HG03064 (cell line): ENCODE measurements at regions not wholly inside any gene's neighbourhood (a gene's known extent, or its start where the extent isn't known, plus 50 kb on each side); places are given as distances from the start of the nearest gene placed in this dataset.

Source experiments
- ATAC-seq: cut with Tn5 transposase; IDR thresholded peaks from one replicate; pipeline ENCODE4 v1.9.1; 2021; ENCODE audit warnings: low read depth; ENCODE audit not compliant: unreplicated experiment

GRCh38 chr5:110064603-110065268 is 375.0 kb downstream of the MAN2A1 start:
- ATAC-seq: no peak

- ATAC-seq: no peak
These were observed 381.1 kb downstream of the MAN2A1 start for GRCh38 chr5:110070836-110071235.

DNA sequence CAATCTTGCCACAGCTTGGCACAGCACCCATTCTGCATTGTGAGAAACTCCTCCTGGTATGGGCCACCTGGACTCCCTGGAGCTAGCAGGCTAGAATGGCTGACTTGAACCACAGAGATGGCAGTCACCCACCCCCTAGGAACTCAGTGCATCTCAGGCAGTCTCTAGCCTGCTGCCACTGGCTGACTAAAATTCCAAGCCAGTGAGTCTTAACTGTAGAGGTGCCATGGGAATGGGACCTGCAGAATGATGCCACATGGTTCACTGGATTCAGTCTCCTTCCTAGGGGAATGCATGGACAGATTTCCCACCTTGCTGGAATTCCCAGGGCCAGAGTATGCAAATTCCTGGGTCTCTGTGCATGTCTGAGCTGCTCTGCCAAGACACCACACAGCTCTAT is 382.9 kb downstream of the MAN2A1 start:
- ATAC-seq: no peak

DNA sequence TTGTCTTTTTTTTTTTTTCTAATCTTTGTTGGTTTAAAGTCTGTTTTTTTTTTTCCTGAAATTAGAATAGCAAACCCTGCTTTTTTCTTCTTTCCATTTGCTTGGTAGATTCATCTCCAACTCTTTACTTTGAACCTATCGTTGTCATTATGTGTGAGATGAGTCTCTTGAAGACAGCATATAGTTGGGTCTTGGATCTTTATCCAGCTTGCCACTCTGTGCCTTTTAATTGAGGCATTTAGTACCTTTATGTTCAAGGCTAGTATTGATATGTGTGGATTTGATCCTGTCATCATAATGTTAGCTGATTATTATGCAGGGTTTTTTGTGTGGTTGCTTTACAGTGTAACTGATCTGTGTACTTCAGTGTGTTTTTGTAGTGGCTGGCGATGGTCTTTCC is 383.8 kb downstream of the MAN2A1 start:
- ATAC-seq: no peak

- ATAC-seq: no peak
These were observed 385.9 kb downstream of the MAN2A1 start for GRCh38 chr5:110075656-110076055.

DNA sequence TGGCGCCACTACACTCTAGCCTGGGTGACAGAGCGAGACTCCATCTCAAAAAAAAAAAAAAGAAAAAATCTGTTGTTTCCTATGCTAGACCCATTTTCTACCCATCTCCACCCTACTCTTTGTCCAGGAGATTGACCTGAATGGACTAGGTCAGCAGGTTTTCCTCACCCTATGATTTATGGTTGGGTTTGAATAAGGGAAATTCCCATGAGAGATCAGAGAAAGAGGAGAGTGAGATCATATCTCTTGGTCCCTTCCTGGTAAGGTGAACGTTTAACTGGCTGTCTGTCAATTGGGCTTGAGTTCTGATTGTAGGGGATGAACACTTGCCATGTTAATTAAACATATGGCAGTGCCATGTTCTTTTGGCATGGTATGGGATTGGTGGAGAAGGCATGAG is 387.4 kb downstream of the MAN2A1 start:
- no peak for ATAC-seq

- ATAC-seq: no peak
These were observed 392.5 kb downstream of the MAN2A1 start for GRCh38 chr5:110082194-110082593.

- no peak for ATAC-seq
These were observed 393.1 kb downstream of the MAN2A1 start for GRCh38 chr5:110082863-110083262.

DNA sequence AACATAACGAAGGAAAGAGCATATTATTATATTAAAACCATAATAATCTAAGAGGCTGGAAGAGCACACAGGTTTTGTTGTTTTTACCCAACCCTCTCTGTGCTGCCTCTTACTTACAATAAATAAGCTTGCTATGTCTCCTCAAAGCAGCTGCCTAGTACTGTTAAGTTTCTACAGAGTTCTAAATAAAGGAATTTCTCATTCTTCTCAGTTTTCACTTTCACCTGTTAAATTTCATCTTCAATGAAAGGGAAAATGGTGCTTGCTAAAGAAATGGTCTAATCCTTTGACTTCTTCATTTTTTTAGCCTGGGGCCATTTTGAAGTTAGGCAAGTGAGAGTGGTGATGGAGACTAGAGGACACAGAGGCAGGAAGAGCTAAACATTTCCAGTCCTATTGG is 396.1 kb downstream of the MAN2A1 start:
- ATAC-seq: no peak

- no peak for ATAC-seq
These were observed 397.1 kb downstream of the MAN2A1 start for GRCh38 chr5:110086658-110087388.

DNA sequence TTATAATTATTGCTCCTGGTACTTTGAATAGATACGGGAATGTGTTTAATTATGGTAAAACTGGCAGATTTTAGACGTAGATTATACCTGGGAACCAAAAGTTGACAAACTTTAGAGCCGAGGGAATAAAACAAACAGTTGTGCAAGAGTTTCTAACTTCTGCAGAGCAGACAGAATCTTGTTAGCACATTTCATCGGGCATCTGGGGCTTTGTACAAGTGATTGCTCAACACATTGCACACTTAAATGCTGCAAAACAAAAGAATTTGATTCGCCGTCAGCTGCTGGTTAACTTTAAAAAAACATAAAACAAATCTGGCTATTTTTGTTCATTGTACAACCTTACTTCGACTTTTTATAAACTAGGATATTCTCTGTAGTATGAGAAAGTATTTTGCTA is 398.1 kb downstream of the MAN2A1 start:
- ATAC-seq: no peak

DNA sequence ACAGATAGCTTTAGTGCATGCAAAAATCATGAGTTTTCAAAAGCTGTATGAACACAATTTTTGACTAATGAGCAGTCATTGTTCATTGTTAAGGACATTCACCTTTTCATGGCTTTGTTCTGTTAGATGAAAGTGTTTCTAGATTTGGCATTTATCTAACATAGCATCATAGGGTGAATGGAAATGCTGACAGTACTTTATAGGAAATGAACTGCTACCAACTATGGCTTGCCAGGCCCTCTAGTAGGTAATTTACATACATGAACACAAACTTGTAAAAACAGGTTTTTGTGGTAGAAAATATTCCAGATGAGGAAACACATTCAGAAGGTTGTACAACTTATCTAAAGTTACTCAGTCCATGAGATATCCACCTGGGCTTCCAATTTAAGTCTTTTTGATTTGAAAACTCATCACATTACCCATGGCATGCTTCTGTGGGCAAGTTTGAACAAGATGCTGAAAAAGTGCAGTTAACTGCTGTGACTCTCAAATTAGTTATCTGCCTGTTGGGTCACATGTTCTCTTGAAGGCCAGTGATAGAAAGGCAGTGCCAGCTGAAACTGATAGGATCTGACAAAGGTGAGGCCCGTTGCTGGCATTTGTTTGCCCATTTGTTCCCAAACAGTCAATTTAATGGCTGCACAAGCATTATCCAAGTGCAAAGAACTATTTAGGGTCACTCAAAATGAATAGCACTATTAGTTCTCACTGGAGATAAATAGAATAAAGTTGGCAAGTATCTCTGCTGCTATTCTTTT is 399.1 kb downstream of the MAN2A1 start:
- ATAC-seq: no peak

DNA sequence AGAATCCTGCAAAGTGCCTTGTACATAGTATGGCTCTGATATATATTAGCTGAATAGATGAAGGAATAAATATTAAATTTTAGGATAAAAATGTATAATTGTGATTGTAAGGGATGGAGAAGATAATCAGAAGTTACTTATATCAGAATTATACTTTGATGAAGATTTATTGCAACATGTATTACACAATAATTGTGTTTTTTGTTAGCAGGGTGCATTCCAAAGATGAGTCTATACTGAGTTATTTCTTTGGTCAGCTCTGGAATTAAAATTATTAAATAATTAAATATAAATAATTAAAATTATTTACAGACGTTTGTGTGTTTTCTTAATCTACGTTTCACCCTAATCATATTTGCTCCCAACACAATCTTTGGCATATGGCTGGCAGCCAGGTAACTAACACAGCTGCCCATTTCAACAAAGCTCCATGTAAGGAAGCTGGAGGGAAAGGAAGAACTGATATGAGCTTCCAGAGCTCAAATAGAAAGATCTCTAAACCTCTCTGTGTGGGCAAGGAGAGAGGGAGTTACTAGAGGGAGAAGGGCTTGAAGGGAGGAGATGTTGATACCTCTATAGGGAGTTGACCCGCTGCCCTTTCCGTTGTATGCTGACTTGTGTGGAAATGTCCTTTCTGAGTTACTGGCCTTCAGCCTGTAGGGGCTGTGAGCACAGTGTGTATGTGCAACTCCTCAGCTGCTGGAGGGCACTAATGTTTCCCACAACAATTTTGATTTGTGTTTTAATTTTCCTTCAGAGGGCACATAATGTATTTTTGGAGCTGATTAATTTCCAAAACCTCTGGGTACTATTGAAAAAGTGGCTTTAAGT is 403.4 kb downstream of the MAN2A1 start:
- no peak for ATAC-seq

DNA sequence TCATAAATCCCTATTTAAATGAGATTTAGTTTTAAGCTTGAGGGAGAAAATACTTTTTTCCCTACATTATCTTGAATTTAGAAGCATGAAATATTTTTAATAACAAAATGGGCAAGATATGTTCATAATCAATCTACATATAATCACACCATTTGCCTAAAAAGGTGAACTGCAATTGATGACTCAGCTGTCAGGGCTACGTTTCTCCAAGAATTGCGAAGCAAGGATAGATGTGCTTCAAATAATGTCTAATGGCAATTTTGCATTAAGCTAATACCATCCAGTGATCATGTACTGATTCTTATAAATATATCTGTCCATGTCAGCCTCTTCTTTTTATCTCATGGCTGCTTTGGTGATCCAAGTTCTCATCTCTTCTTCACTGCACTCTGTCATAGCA is 404.4 kb downstream of the MAN2A1 start:
- no peak for ATAC-seq

DNA sequence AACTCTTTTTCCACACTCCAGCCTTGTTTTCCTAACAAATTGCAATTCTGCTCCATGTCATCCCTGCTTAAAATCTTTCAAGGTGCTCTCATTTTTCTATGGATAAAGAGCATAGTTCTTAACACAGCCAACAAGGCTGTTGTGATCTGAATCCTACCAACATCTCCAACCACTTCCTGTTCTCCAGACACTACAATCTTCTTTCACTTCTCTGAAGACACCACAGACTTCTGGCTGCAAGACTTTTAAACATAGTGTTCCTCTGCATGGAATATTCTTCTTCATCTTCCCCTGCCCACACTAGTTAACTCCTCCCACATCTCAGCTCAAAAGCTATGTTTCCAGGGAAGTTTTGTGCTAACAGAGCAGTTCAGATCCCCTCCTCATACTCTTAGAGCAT is 404.8 kb downstream of the MAN2A1 start:
- no peak for ATAC-seq

DNA sequence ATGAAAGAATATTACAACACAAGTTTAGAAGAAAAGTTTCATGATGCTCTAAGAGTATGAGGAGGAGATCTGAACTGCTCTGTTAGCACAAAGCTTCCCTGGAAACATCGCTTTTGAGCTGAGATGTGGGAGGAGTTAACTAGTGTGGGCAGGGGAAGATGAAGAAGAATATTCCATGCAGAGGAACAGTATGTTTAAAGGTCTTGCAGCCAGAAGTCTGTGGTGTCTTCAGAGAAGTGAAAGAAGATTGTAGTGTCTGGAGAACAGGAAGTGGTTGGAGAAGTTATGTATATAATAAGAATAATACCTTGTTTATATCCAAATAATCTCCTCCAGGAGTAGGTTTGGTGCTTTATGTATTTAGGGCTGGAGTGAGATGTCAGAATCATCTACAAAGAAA is 406.7 kb downstream of the MAN2A1 start:
- no peak for ATAC-seq

DNA sequence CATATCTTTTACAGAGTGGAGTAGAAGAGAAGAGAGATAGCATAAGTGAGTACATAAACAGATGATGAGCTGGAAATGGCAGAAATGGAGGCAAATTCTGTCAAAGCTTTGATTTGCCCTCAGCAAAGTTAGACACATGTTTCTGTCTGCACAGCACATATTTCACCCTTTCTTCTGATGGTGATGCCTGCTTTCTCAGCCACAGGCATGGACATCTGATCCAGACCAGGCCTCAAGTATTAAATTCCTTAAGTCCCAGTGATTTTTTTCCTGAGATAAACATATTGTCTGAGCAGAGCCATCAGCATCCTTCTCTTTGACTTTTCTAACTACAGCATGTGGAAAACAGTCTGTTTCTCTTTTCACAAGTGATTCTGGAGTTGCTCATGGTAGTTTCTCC is 409.8 kb downstream of the MAN2A1 start:
- no peak for ATAC-seq

DNA sequence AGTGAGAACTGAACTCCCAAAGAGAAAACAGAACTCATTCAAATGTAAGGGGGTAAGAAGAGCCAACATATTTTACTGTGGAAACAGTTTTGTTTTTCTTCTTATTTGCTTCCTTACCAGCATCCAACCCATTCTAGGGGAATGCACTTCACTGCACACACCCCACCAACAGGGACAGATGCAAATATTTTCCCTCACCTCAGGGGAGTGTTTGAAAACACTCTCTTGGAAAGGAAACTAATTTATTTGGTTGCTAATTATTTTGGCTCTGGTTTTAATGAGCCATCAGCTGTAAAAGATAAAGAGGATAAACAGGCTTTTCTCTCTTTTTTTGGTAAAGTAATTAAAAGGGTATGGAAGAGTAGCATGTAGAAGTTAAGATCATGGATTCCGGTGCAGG is 413.4 kb downstream of the MAN2A1 start:
- no peak for ATAC-seq

GRCh38 chr5:110104060-110104725 is 414.5 kb downstream of the MAN2A1 start:
- no peak for ATAC-seq
